ENCODE measurements at regions not wholly inside any gene's neighbourhood (a gene's known extent, or its start where the extent isn't known, plus 50 kb on each side); places are given as distances from the start of the nearest gene placed in this dataset.
"Not testable (repeated sequence)": the region's sequence is repeated elsewhere in the genome, so short reads cannot be mapped to it uniquely, and the experiment has no call there.

DNA sequence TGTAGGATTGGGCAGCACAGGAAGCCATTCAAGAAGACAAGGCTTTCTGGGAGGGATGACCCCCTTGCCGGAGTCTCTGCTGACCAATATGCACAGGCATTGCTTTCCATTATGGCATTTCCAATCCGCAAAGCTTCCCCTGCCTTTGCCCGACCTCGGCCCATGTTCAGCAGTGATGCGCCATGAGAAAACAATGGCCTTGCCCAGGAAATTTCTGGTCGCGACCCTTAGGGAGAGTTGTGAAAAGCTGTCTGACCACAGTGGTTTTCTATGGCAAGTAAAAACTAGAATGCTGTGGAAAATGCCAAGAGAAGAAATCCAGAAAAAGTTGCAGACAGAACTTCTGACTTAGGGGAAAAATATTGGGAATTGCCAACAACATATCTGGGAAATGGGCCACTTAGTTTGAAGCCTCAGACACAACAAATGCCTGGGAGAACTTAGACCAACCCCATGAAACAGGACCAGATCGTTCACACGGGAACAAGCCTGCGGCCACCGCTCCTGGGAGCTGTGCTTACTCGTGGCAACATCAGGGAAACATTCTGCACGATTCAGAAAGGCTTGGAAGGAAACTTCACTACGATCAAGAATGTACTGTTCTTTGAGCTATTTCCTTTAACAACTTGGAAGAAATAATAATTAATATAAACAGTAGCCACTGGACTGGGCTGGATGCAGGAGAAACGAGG, 512.4 kb downstream of the TNS3 start:
- H3K4me3 ChIP-seq (replicated peaks in 1 of 2; ENCODE audit: low read depth in 2 of 2, low read length in 2 of 2) = no peak overlapping the region
- no peak for DNase-seq (ENCODE audit: low read depth in 2 of 2)
- TF ChIP-seq, protein P1, sequence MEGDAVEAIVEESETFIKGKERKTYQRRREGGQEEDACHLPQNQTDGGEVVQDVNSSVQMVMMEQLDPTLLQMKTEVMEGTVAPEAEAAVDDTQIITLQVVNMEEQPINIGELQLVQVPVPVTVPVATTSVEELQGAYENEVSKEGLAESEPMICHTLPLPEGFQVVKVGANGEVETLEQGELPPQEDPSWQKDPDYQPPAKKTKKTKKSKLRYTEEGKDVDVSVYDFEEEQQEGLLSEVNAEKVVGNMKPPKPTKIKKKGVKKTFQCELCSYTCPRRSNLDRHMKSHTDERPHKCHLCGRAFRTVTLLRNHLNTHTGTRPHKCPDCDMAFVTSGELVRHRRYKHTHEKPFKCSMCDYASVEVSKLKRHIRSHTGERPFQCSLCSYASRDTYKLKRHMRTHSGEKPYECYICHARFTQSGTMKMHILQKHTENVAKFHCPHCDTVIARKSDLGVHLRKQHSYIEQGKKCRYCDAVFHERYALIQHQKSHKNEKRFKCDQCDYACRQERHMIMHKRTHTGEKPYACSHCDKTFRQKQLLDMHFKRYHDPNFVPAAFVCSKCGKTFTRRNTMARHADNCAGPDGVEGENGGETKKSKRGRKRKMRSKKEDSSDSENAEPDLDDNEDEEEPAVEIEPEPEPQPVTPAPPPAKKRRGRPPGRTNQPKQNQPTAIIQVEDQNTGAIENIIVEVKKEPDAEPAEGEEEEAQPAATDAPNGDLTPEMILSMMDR (IDR thresholded peaks at IDR 0.05; ENCODE audit: low read depth, low read length) = no peak

DNA sequence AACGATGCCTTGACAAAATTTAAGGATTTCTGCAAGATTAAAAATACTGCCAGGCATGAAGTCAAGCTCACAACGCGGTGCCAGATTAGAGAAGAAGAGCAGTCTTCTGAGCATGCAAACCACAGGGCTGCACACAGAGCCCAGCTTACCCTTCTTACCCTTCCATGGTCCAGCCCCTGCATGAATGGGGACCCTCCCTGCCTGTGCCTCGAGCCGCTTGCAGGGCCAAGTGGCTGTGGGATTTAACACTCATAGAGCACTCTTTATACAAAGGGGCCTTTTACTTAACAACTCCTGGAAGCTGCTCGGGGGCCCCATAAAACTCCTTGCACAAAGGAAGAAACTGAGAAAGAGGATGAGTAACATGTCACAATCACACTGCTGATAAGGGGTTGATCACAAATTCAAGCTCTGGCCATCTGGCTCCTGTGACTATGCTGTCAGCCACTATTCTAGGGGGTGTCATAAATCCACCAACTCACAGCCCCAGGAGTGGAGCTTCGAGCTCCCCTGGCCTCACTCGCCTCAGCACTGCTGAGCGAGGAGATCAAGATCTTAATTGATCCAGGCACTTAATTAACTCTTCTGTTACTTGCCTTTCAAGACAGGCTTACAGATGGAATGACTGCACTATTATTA, 514.8 kb downstream of the TNS3 start:
- no peak overlapping the region for H3K4me3 ChIP-seq (replicated peaks in 1 of 2; ENCODE audit: low read depth in 2 of 2, low read length in 2 of 2)
- no peak for DNase-seq (ENCODE audit: low read depth in 2 of 2)
- TF ChIP-seq, protein P1 (IDR thresholded peaks at IDR 0.05; ENCODE audit: low read depth, low read length) = no peak

DNA sequence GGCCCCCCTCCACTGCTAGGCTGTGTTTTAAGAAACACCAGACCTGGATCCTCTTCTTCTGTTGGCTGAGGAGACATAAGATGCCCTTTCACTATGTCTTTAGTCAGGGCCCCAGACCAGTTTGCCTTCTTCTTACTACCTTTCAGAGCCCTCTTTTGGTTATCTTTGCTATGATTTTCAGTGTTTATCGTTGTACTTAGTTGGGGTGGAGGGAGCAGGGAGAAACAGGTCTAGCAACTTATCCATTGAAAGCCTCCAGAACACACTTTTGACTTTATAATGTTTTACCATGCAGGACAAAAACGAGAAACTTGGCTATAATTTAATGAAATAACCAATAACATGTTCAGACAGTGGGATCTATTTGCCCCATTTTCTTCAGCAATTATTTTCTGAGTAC, 525.2 kb downstream of the TNS3 start:
- no peak overlapping the region for H3K4me3 ChIP-seq (replicated peaks in 1 of 2; ENCODE audit: low read depth in 2 of 2, low read length in 2 of 2)
- DNase-seq (ENCODE audit: low read depth in 2 of 2) = no peak
- TF ChIP-seq, protein P1 (IDR thresholded peaks at IDR 0.05; ENCODE audit: low read depth, low read length) = no peak

GRCh38 chr7:47052541-47053208, 529.2 kb downstream of the TNS3 start:
- H3K4me3 ChIP-seq (replicated peaks in 1 of 2; ENCODE audit: low read depth in 2 of 2, low read length in 2 of 2) = peak overlapping the region; percentile 21 to 27

GRCh38 chr7:47049234-47049774, 532.6 kb downstream of the TNS3 start:
- TF ChIP-seq, protein P1 (IDR thresholded peaks at IDR 0.05; ENCODE audit: low read depth, low read length) = no peak
- no peak for DNase-seq (ENCODE audit: low read depth in 2 of 2)

More at GRCh38 chr7:47052541-47053208, 529.2 kb downstream of the TNS3 start:
- DNase-seq (ENCODE audit: low read depth in 2 of 2) = not testable (repeated sequence)

DNA sequence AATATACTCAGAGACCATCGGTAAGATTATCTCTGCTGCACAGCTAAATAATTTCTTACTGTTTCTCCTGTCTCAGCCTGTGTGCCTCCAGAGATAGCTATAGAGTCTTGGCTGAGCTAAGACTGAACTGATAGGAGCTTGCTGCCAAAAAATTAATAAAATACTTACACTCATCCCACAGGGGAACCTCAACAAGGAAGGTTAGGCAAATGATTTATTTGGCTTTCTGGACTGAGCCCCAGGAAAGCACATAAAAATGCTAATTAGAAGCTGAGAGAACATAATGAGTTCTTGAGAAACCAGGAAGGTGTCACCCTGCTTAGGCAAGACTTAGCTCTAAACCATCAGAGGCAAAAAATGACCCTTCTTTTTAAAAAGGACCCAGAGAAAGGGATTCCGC, 534.5 kb downstream of the TNS3 start:
- no peak for DNase-seq (ENCODE audit: low read depth in 2 of 2)
- TF ChIP-seq, protein P1 (IDR thresholded peaks at IDR 0.05; ENCODE audit: low read depth, low read length) = no peak
- H3K4me3 ChIP-seq (replicated peaks in 1 of 2; ENCODE audit: low read depth in 2 of 2, low read length in 2 of 2) = no peak overlapping the region

More at GRCh38 chr7:47049234-47049774, 532.6 kb downstream of the TNS3 start:
- no peak overlapping the region for H3K4me3 ChIP-seq (replicated peaks in 1 of 2; ENCODE audit: low read depth in 2 of 2, low read length in 2 of 2)

DNA sequence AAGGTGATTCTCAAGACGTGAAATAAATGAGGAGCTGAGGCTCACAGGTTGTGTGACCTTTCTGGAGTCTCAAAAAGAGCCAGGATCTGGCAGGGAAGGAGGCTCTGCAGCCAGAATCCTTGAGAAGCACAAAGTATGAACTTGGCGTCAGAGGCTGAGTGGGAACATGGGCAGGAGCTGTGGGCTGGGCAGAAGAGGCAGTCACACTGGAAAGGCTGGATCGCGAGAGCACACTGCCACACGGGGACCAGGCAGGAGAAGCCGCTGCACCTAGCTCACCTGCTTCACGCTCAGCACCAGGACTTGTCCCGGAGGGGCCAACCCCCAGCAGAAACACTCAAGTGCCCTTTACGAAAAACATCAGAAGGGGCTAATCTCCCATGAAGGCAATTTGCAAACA, 535.0 kb downstream of the TNS3 start:
- DNase-seq (ENCODE audit: low read depth in 2 of 2) = no peak
- no peak overlapping the region for H3K4me3 ChIP-seq (replicated peaks in 1 of 2; ENCODE audit: low read depth in 2 of 2, low read length in 2 of 2)
- TF ChIP-seq, protein P1 (IDR thresholded peaks at IDR 0.05; ENCODE audit: low read depth, low read length) = no peak
